ENCODE measurements at regions not wholly inside any gene's neighbourhood (a gene's known extent, or its start where the extent isn't known, plus 50 kb on each side); places are given as distances from the start of the nearest gene placed in this dataset.
"Not testable (repeated sequence)": the region's sequence is repeated elsewhere in the genome, so short reads cannot be mapped to it uniquely, and the experiment has no call there.

- H3K27me3 ChIP-seq (ENCODE audit: control insufficient read depth, insufficient read depth); H3K4me1 ChIP-seq (ENCODE audit: control insufficient read depth, insufficient read depth, low read length); H3K4me3 ChIP-seq (ENCODE audit: low read length); intact Hi-C loops (cut with DNase I); ATAC-seq; H3K9me3 ChIP-seq (ENCODE audit: control insufficient read depth, low read length); DNase-seq; H3K27ac ChIP-seq (ENCODE audit: low read length): not testable (repeated sequence)
- 89% methylated on average over 7 of the region's 7 CpGs for WGBS
These were observed 52.3 kb downstream of the SEPTIN7 start for GRCh38 chr7:35853194-35853593.

DNA sequence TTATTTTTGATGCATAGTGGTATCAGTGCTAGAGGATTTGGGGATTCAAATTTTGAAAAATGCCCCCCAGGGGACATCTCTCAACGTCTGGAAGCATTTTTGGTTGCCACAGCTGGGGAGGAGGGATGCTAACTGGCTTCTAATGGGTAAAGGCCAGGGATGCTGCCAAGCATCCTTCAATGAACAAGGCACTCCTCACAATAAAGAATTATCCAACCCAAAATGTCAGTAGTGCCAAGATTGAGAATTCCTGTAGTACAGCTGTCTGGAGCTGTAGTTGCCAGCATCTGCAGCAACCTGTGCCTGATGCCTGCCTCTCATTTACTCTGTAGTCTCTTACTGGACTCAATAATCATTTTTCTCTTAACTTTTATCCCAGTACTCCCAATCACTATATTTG, 53.5 kb downstream of the SEPTIN7 start:
- Histone ChIP-seq H3K4me1 (ENCODE audit: control insufficient read depth, insufficient read depth, low read length) (peaks cover 2% of the 10 kb centered on the region), H3K9me3 (ENCODE audit: control insufficient read depth, low read length) (no peaks in the 10 kb centered on the region), H3K27me3 (ENCODE audit: control insufficient read depth, insufficient read depth) (no peaks in the 10 kb centered on the region), H3K4me3 (ENCODE audit: low read length) (no peak overlapping the region), H3K27ac (ENCODE audit: low read length) (no peak overlapping the region)
- DNase-seq (no peak), ATAC-seq (no peak)
- intact Hi-C loops (cut with DNase I), result no loop called here
- 38% methylated on average over 1 of the region's 1 CpG for WGBS

DNA sequence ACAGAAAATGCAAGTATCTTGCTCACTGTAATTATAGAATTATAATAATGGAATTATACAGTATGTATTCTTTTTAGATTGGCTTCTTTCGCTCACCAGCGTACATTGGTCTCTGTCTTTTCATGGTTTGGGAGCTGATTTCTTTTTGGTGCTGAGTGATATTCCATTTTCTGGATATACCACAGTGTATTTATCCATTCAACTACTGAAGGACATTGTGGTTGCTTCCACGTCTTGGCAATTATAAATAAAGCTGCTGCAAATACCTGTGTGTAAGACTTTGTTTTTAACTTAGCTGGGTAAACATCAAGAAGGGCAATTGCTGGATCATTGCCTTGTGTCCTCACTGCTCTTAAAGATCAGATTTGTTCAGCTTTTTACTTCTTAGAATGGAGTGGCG, 55.3 kb downstream of the SEPTIN7 start:
- Histone ChIP-seq H3K27me3 (ENCODE audit: control insufficient read depth, insufficient read depth) (no peaks in the 10 kb centered on the region), H3K4me3 (ENCODE audit: low read length) (no peak overlapping the region), H3K27ac (ENCODE audit: low read length) (no peak overlapping the region), H3K9me3 (ENCODE audit: control insufficient read depth, low read length) (no peaks in the 10 kb centered on the region), H3K4me1 (ENCODE audit: control insufficient read depth, insufficient read depth, low read length) (peaks cover 2% of the 10 kb centered on the region)
- DNase-seq (no peak), ATAC-seq (no peak)
- intact Hi-C loops (cut with DNase I), result no loop called here
- 73% methylated on average over 4 of the region's 4 CpGs for WGBS

- no peaks in the 10 kb centered on the region for H3K27me3 ChIP-seq (ENCODE audit: control insufficient read depth, insufficient read depth)
- intact Hi-C loops (cut with DNase I), result no loop called here
- 96% methylated on average over 1 of the region's 1 CpG for WGBS
These were observed 59.8 kb downstream of the SEPTIN7 start for GRCh38 chr7:35860664-35861063.

DNA sequence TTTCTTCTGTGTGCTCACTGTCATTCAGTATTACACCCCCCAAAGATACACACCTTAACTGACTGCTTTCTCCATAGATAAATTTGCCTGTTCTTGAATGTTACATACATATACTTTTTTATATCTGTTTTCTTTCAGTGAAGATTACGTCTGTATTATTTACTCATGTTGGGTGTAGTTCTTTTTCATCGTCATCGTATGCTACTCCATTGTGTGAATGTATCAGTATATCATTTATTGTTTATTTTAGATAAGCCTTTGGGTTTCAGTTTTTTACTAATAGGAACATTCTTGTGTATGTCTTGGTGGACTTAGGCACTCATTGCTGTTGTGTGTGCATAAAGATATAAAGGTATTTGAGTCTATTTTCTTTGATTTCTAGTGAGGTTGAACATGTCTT, 64.4 kb downstream of the SEPTIN7 start:
- H3K27me3 ChIP-seq (ENCODE audit: control insufficient read depth, insufficient read depth), result no peaks in the 10 kb centered on the region
- H3K4me1 ChIP-seq (ENCODE audit: control insufficient read depth, insufficient read depth, low read length), result peaks cover 5% of the 10 kb centered on the region
- no peak overlapping the region for H3K27ac ChIP-seq (ENCODE audit: low read length)
- WGBS, result 71% methylated on average over 3 of the region's 3 CpGs
- ATAC-seq (no peak), DNase-seq (no peak)
- no peaks in the 10 kb centered on the region for H3K9me3 ChIP-seq (ENCODE audit: control insufficient read depth, low read length)
- H3K4me3 ChIP-seq (ENCODE audit: low read length), result no peak overlapping the region
- intact Hi-C loops (cut with DNase I), result no loop called here

More at GRCh38 chr7:35860664-35861063, 59.8 kb downstream of the SEPTIN7 start:
- Histone ChIP-seq H3K4me3 (ENCODE audit: low read length) (no peak overlapping the region), H3K4me1 (ENCODE audit: control insufficient read depth, insufficient read depth, low read length) (peaks cover 4% of the 10 kb centered on the region), H3K27ac (ENCODE audit: low read length) (no peak overlapping the region), H3K9me3 (ENCODE audit: control insufficient read depth, low read length) (no peaks in the 10 kb centered on the region)
- ATAC-seq (no peak), DNase-seq (no peak)

DNA sequence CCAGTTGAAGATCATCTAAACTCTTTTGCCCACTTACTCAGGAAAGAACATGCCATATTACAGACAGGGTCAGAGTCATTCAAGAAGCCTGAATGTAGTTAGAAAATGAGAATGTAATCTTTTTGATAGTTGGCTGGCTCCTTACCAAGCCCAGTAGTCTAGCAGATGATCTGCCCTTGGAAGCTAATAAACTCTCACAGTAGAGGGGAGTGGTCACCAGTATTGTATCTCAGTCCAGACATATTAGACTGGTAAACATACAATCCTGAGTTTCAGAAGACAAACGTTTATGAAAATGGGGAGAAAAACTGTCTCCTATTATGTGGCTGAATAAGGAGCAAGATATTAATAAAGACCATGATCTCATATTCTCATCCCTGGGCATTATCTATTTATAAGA, 65.3 kb downstream of the SEPTIN7 start:
- Histone ChIP-seq H3K4me1 (ENCODE audit: control insufficient read depth, insufficient read depth, low read length) (peaks cover 4% of the 10 kb centered on the region), H3K27ac (ENCODE audit: low read length) (no peak overlapping the region), H3K4me3 (ENCODE audit: low read length) (no peak overlapping the region), H3K27me3 (ENCODE audit: control insufficient read depth, insufficient read depth) (no peaks in the 10 kb centered on the region), H3K9me3 (ENCODE audit: control insufficient read depth, low read length) (no peaks in the 10 kb centered on the region)
- ATAC-seq (no peak), DNase-seq (no peak)
- intact Hi-C loops (cut with DNase I), result no loop called here
- WGBS, result 27% methylated on average over 1 of the region's 1 CpG

DNA sequence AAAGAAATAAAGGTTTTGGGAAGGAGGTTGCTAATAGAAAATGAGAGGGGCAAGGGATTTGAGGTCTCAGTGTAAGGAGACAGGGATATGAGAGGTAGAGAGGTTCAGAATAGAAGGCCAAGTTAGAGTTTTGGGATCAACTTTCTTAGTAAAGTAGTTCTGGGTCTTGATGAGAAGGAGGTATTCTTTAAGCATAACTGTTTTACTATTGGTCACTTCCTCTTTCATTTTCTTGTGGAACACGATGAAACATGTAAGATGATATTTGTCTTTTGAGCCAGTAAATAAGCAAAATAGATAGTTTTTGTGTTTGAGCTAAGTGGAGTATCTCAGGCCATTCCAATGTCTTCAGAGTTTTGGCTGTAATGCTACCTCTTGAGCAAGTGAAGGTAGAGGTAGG, 68.3 kb downstream of the SEPTIN7 start:
- H3K27me3 ChIP-seq (ENCODE audit: control insufficient read depth, insufficient read depth); H3K27ac ChIP-seq (ENCODE audit: low read length); DNase-seq; H3K4me1 ChIP-seq (ENCODE audit: control insufficient read depth, insufficient read depth, low read length); H3K4me3 ChIP-seq (ENCODE audit: low read length); intact Hi-C loops (cut with DNase I); H3K9me3 ChIP-seq (ENCODE audit: control insufficient read depth, low read length); ATAC-seq: not testable (repeated sequence)
- WGBS, result 38% methylated on average over 1 of the region's 1 CpG

GRCh38 chr7:35869810-35870209, 69.0 kb downstream of the SEPTIN7 start:
- no peaks in the 10 kb centered on the region for H3K9me3 ChIP-seq (ENCODE audit: control insufficient read depth, low read length)
- DNase-seq, result no peak
- H3K4me3 ChIP-seq (ENCODE audit: low read length), result no peak overlapping the region
- ATAC-seq, result peak in 1 of 2 donors; percentile 39
- intact Hi-C loops (cut with DNase I), result loop anchor here in 1 of 4 donors (10.0 kb wide), 1 partner anchor 65 kb away; the partner anchor contains the start of gene SEPTIN7
- H3K27me3 ChIP-seq (ENCODE audit: control insufficient read depth, insufficient read depth), result no peaks in the 10 kb centered on the region
- H3K4me1 ChIP-seq (ENCODE audit: control insufficient read depth, insufficient read depth, low read length), result peaks cover 1% of the 10 kb centered on the region
- WGBS, result 60% methylated on average over 5 of the region's 5 CpGs
- H3K27ac ChIP-seq (ENCODE audit: low read length), result no peak overlapping the region

GRCh38 chr7:35871856-35872255, 71.0 kb downstream of the SEPTIN7 start:
- Histone ChIP-seq H3K4me3 (ENCODE audit: low read length) (no peak overlapping the region), H3K9me3 (ENCODE audit: control insufficient read depth, low read length) (no peaks in the 10 kb centered on the region), H3K27me3 (ENCODE audit: control insufficient read depth, insufficient read depth) (no peaks in the 10 kb centered on the region), H3K27ac (ENCODE audit: low read length) (no peak overlapping the region), H3K4me1 (ENCODE audit: control insufficient read depth, insufficient read depth, low read length) (no peaks in the 10 kb centered on the region)
- ATAC-seq (no peak), DNase-seq (no peak)
- intact Hi-C loops (cut with DNase I), result loop anchor here in 1 of 4 donors (10.0 kb wide), 1 partner anchor 67 kb away; the partner anchor contains the start of gene SEPTIN7

DNA sequence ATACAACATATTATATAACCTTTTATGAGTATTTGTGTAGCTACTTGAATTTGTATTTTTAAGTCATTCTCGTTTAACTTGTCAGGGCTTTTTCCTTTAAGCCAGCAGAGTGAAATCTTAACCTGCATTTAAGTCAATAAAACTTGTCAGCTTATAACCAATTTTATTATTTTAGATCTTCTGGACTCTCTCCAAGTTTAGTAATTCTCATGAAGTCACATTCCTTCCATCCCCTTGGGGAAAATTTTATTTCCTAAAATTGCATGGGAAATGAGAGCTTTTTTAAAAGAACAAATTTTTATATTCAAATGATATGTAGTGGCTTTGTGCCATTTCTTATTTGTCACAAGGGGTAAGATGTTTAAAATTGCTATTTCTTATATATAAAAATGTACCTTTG, 74.0 kb downstream of the SEPTIN7 start:
- intact Hi-C loops (cut with DNase I), result loop anchor here in 1 of 4 donors (10.0 kb wide), 1 partner anchor 70 kb away; the partner anchor contains the start of gene SEPTIN7
- no peaks in the 10 kb centered on the region for H3K4me1 ChIP-seq (ENCODE audit: control insufficient read depth, insufficient read depth, low read length)
- no peak for DNase-seq

DNA sequence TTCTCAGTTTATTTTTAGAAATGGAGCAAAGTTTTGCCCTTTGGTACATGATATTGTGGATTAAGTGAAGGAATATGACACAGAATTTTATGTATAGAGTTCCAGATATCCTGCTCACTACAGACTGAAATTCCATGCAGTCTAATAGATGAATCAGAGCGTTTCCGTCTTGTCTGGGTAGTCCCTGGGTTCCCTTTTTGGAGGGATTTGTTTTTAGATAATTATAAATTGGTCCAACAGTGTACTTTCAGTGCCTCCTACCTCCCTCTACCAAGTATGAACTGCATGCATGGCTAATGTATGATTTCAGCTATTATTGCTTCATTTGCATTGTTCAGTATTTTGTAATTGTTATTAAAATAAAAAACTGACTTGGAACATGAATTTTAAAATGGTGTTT, 74.4 kb downstream of the SEPTIN7 start:
- Histone ChIP-seq H3K27me3 (ENCODE audit: control insufficient read depth, insufficient read depth) (no peaks in the 10 kb centered on the region), H3K4me3 (ENCODE audit: low read length) (no peak overlapping the region), H3K9me3 (ENCODE audit: control insufficient read depth, low read length) (no peaks in the 10 kb centered on the region), H3K4me1 (ENCODE audit: control insufficient read depth, insufficient read depth, low read length) (no peaks in the 10 kb centered on the region), H3K27ac (ENCODE audit: low read length) (no peak overlapping the region)
- WGBS, result 57% methylated on average over 2 of the region's 2 CpGs
- no peak for ATAC-seq
- intact Hi-C loops (cut with DNase I), result loop anchor here in 1 of 4 donors (10.0 kb wide), 1 partner anchor 70 kb away; the partner anchor contains the start of gene SEPTIN7
- no peak for DNase-seq

More for the DNA sequence above, 74.0 kb downstream of the SEPTIN7 start:
- no peaks in the 10 kb centered on the region for H3K27me3 ChIP-seq (ENCODE audit: control insufficient read depth, insufficient read depth)
- H3K27ac ChIP-seq (ENCODE audit: low read length), result no peak overlapping the region
- ATAC-seq, result no peak
- 37% methylated on average over 1 of the region's 1 CpG for WGBS
- no peaks in the 10 kb centered on the region for H3K9me3 ChIP-seq (ENCODE audit: control insufficient read depth, low read length)
- no peak overlapping the region for H3K4me3 ChIP-seq (ENCODE audit: low read length)

GRCh38 chr7:35878351-35878750, 77.5 kb downstream of the SEPTIN7 start:
- Histone ChIP-seq H3K4me3 (ENCODE audit: low read length) (no peak overlapping the region), H3K9me3 (ENCODE audit: control insufficient read depth, low read length) (no peaks in the 10 kb centered on the region), H3K4me1 (ENCODE audit: control insufficient read depth, insufficient read depth, low read length) (no peaks in the 10 kb centered on the region), H3K27me3 (ENCODE audit: control insufficient read depth, insufficient read depth) (no peaks in the 10 kb centered on the region), H3K27ac (ENCODE audit: low read length) (no peak overlapping the region)
- intact Hi-C loops (cut with DNase I), result loop anchor here in 1 of 4 donors (10.0 kb wide), 1 partner anchor 74 kb away; the partner anchor contains the start of gene SEPTIN7
- WGBS, result 96% methylated on average over 1 of the region's 1 CpG
- ATAC-seq (no peak), DNase-seq (no peak)
